GM12878 (cell line): ENCODE measurements at regions not wholly inside any gene's neighbourhood (a gene's known extent, or its start where the extent isn't known, plus 50 kb on each side); places are given as distances from the start of the nearest gene placed in this dataset.

Source experiments
- CTCF ChIP-seq, 3 experiments: IDR thresholded peaks in 2 of 3; conservative IDR thresholded peaks in 1 of 3; 2 replicates each; pipeline ENCODE4 v1.5.1; 2011; ENCODE audit warnings: low read depth in 3 of 3, low read length in 3 of 3, mild to moderate bottlenecking in 3 of 3, control low read depth in 2 of 3, moderate library complexity in 2 of 3, inconsistent platforms in 1 of 3, mixed read lengths in 1 of 3; ENCODE audit not compliant: control insufficient read depth in 2 of 3, insufficient read depth in 1 of 3; ENCODE audit errors: extremely low read depth in 1 of 3
- EGR1 ChIP-seq, 2 experiments: IDR thresholded peaks; 1 replicate in 1 of 2; 2 replicates in 1 of 2; pipeline ENCODE4 v1.6.1; 2011 to 2012; ENCODE audit warnings: low read depth in 2 of 2, low read length in 2 of 2, borderline replicate concordance in 1 of 2, mild to moderate bottlenecking in 1 of 2, moderate library complexity in 1 of 2
- SIN3A ChIP-seq: IDR thresholded peaks from 2 replicates; pipeline ENCODE4 v1.6.1; 2012; ENCODE audit warnings: low read depth, low read length, improper control_type of control experiment
- TCF12 ChIP-seq: IDR thresholded peaks from 2 replicates; pipeline ENCODE4 v1.6.1; 2011; ENCODE audit warnings: low read depth, mild to moderate bottlenecking, low read length
- ZBTB40 ChIP-seq: fragments of 450-650 bp; IDR thresholded peaks from 2 replicates; pipeline ENCODE4 v1.6.1; 2016; ENCODE audit warnings: mild to moderate bottlenecking, moderate library complexity, borderline replicate concordance
- ZZZ3 ChIP-seq: IDR thresholded peaks from 2 replicates; pipeline ENCODE4 v1.6.1; 2011; ENCODE audit warnings: low read depth; ENCODE audit not compliant: control insufficient read depth, insufficient read length

GRCh38 chr9:16180091-16180490 is 627.2 kb downstream of the CCDC171 start:
- no peak for TF ChIP-seq TCF12
- TF ChIP-seq ZBTB40 = no peak
- TF ChIP-seq ZZZ3 = no peak
- no peak for TF ChIP-seq SIN3A
- no peak for TF ChIP-seq EGR1 (IDR thresholded peaks at IDR 0.05; ENCODE audit: borderline replicate concordance in 1 of 2, low read depth in 2 of 2, low read length in 2 of 2)
- TF ChIP-seq CTCF (IDR thresholded peaks at IDR 0.05 in 2 of 3, conservative IDR thresholded peaks at IDR 0.05 in 1 of 3; ENCODE audit: control insufficient read depth in 2 of 3, extremely low read depth in 1 of 3, insufficient read depth in 1 of 3, low read depth in 3 of 3, low read length in 3 of 3) = no peak
